ENCODE measurements at regions not wholly inside any gene's neighbourhood (a gene's known extent, or its start where the extent isn't known, plus 50 kb on each side); places are given as distances from the start of the nearest gene placed in this dataset.

- peak; percentile 87 to 92 (median 90) for TF ChIP-seq CTCF (IDR thresholded peaks at IDR 0.05)
- TF ChIP-seq POLR2AphosphoS5 (IDR thresholded peaks at IDR 0.05): no peak
- no peak for TF ChIP-seq EP300 (IDR thresholded peaks at IDR 0.05)
- no peak for TF ChIP-seq POLR2A (IDR thresholded peaks at IDR 0.05; ENCODE audit: low read depth)
Observed at GRCh38 chr2:204325468-204325867, 219.8 kb upstream of the PARD3B start.

Data from esophagus muscularis mucosa (tissue), 4 donors.